Pancreas (tissue), 10 donors: ENCODE measurements at regions not wholly inside any gene's neighbourhood (a gene's known extent, or its start where the extent isn't known, plus 50 kb on each side); places are given as distances from the start of the nearest gene placed in this dataset.

Experiments
- ATAC-seq, 4 donors: fragments of 200-7000 bp; cut with Tn5 transposase; one replicate each; pipeline versions ENCODE4 v1.8.0 to v1.9.1; 2020; ENCODE audit warnings: mild to moderate bottlenecking in 4 of 4, moderate library complexity in 4 of 4
- DNase-seq, 6 donors: peaks; one replicate each; pipeline ENCODE4 v3.0.0-alpha.2; 2020
- FAIRE-seq: peaks from 2 replicates; lab custom pipeline; 2012; peaks lifted over from hg19 to GRCh38; lab: Jason Lieb, UNC
- H3K27ac ChIP-seq, 4 donors: fragments of 200-600 bp; sonication (generic); 1 replicate in 3 of 4; 2 replicates in 1 of 4; pipeline versions ENCODE4 v1.5.0 to v1.8.0; 2020
- H3K27me3 ChIP-seq, 4 donors: fragments of 200-600 bp; one replicate each; pipeline ENCODE4 v1.8.0; 2021
- H3K36me3 ChIP-seq, 3 donors: fragments of 200-600 bp; sonication (generic) in 1 of 3; one replicate each; pipeline versions ENCODE4 v1.5.0 to v1.8.0; 2020 to 2021
- H3K4me1 ChIP-seq, 3 donors: fragments of 200-600 bp; one replicate each; pipeline ENCODE4 v1.8.0; 2021
- H3K4me3 ChIP-seq, 4 donors: fragments of 200-600 bp; sonication (generic) in 2 of 4; one replicate each; pipeline versions ENCODE4 v1.5.0 to v1.8.0; 2020 to 2021
- H3K9me3 ChIP-seq, 4 donors: fragments of 200-600 bp; one replicate each; pipeline ENCODE4 v1.8.0; 2021
- CTCF ChIP-seq, 4 donors: fragments of 200-600 bp; sonication (generic) in 3 of 4; IDR thresholded peaks; one replicate each; pipeline versions ENCODE4 v1.5.0 to v1.8.0; 2021; ENCODE audit warnings: antibody characterized with exemption in 4 of 4
- WGBS, 2 donors: extraction: QIAGEN DNeasy Blood & Tissue Kit; methylation state at CpG; one replicate each; pipeline ENCODE4 v1.1.7; 2013; 5-methylcytosine and 5-hydroxymethylcytosine counted together
- intact Hi-C, 3 donors: fragments of 100-400 bp; cut with DNase I; formaldehyde crosslinking; loops; one replicate each; pipeline versions ENCODE4 v1.11.1 to v1.14.2; 2022
- donor health status: healthy with polysubstance abuse.
- donor health status: DM: no; HTN: no; CAD: no; lungs with moderate emphysema.
- donor health status: DM: no; HTN: no; CAD: no.
- donor health status: control.
- donor health status: control.
- donor health status: Bipolar disorder and iron deficiency.
- donor health status: DM: yes; HTN: yes; CAD: no.
- donor health status: DM: no; HTN: no; CAD: no.
- donor health status: DM: no; HTN: no; CAD: no.
- donor health status: DM: yes; HTN: yes; CAD: no.

- WGBS, 2 donors = 58 to 95% methylated on average over 2 of the region's 2 CpGs
- FAIRE-seq = no peak
Measured at GRCh38 chr4:174016251-174016650, 267.2 kb downstream of the FBXO8 start.

GRCh38 chr4:174012886-174013259 lies 270.6 kb downstream of the FBXO8 start:
- no peak for FAIRE-seq

More at GRCh38 chr4:174016251-174016650, 267.2 kb downstream of the FBXO8 start:
- Histone ChIP-seq H3K4me3 (no peak overlapping the region), H3K4me1 (no peaks in the 10 kb centered on the region), H3K27me3 (no peaks in the 10 kb centered on the region), H3K9me3 (no peaks in the 10 kb centered on the region), H3K36me3 (no peaks in the 10 kb centered on the region), H3K27ac (no peak overlapping the region)
- ATAC-seq = no peak
- TF ChIP-seq CTCF (IDR thresholded peaks at IDR 0.05) = no peak
- DNase-seq = no peak
- intact Hi-C loops = no loop called here

GRCh38 chr4:174012135-174012885 lies 271.2 kb downstream of the FBXO8 start:
- no peak for TF ChIP-seq CTCF (IDR thresholded peaks at IDR 0.05)
- WGBS, 2 donors = 59 to 73% methylated on average over 4 of the region's 4 CpGs
- no peak overlapping the region for H3K27ac ChIP-seq
- H3K36me3 ChIP-seq = no peaks in the 10 kb centered on the region
- intact Hi-C loops = no loop called here
- no peaks in the 10 kb centered on the region for H3K27me3 ChIP-seq
- DNase-seq (no peak), ATAC-seq (peak in 1 of 4 donors; percentile 34), FAIRE-seq (no peak)
- no peaks in the 10 kb centered on the region for H3K4me1 ChIP-seq
- no peak overlapping the region for H3K4me3 ChIP-seq
- H3K9me3 ChIP-seq = no peaks in the 10 kb centered on the region

More at GRCh38 chr4:174012886-174013259, 270.6 kb downstream of the FBXO8 start:
- Histone ChIP-seq H3K9me3 (no peaks in the 10 kb centered on the region), H3K27me3 (no peaks in the 10 kb centered on the region), H3K27ac (no peak overlapping the region), H3K4me1 (no peaks in the 10 kb centered on the region), H3K36me3 (no peaks in the 10 kb centered on the region), H3K4me3 (no peak overlapping the region)
- no peak for TF ChIP-seq CTCF (IDR thresholded peaks at IDR 0.05)
- no peak for DNase-seq
- intact Hi-C loops = no loop called here
- no peak for ATAC-seq

- Histone ChIP-seq H3K4me3 (no peak overlapping the region), H3K27me3 (no peaks in the 10 kb centered on the region), H3K36me3 (no peaks in the 10 kb centered on the region), H3K4me1 (no peaks in the 10 kb centered on the region), H3K9me3 (no peaks in the 10 kb centered on the region), H3K27ac (no peak overlapping the region)
- intact Hi-C loops = no loop called here
- DNase-seq = no peak
- no peak for ATAC-seq
- 65 to 68% methylated on average over 3 of the region's 3 CpGs for WGBS, 2 donors
- TF ChIP-seq CTCF (IDR thresholded peaks at IDR 0.05) = no peak
- no peak for FAIRE-seq
Measured at GRCh38 chr4:174010547-174010946, 272.9 kb downstream of the FBXO8 start.

- no peaks in the 10 kb centered on the region for H3K9me3 ChIP-seq
- intact Hi-C loops = no loop called here
- H3K27ac ChIP-seq = no peak overlapping the region
- no peaks in the 10 kb centered on the region for H3K4me1 ChIP-seq
- no peak overlapping the region for H3K4me3 ChIP-seq
- DNase-seq (no peak), FAIRE-seq (no peak), ATAC-seq (no peak)
- H3K27me3 ChIP-seq = no peaks in the 10 kb centered on the region
- no peaks in the 10 kb centered on the region for H3K36me3 ChIP-seq
- WGBS, 2 donors = 22 to 31% methylated on average over 3 of the region's 3 CpGs
- no peak for TF ChIP-seq CTCF (IDR thresholded peaks at IDR 0.05)
Measured at GRCh38 chr4:174009686-174010451, 273.6 kb downstream of the FBXO8 start.
